Thymus (tissue), 11 donors: ENCODE measurements at regions not wholly inside any gene's neighbourhood (a gene's known extent, or its start where the extent isn't known, plus 50 kb on each side); places are given as distances from the start of the nearest gene placed in this dataset.
A peak's percentile ranks its signal among the peaks of the same experiment; 100 is the strongest.

ENCODE experiments used
- DNase-seq, 9 donors: peaks; one replicate each; pipeline ENCODE4 v3.0.0-alpha.2; 2013; ENCODE audit warnings: low spot score in 9 of 9, low read depth in 6 of 9, missing footprints in 1 of 9
- H3K27ac ChIP-seq, 2 donors: one replicate each; pipeline ENCODE4 v1.5.1; 2013; ENCODE audit warnings: control low read depth in 1 of 2, low read depth in 1 of 2, low read length in 1 of 2, mild to moderate bottlenecking in 1 of 2, moderate library complexity in 1 of 2
- H3K27me3 ChIP-seq, 2 donors: one replicate each; pipeline ENCODE4 v1.5.1; 2013; ENCODE audit warnings: low read length in 1 of 2; ENCODE audit not compliant: control insufficient read depth in 2 of 2, insufficient read depth in 1 of 2
- H3K36me3 ChIP-seq, 2 donors: one replicate each; pipeline ENCODE4 v1.5.1; 2013; ENCODE audit warnings: low read length in 1 of 2, mild to moderate bottlenecking in 1 of 2, moderate library complexity in 1 of 2; ENCODE audit not compliant: control insufficient read depth in 2 of 2, insufficient read depth in 2 of 2
- H3K4me1 ChIP-seq, 2 donors: one replicate each; pipeline ENCODE4 v1.5.1; 2013; ENCODE audit warnings: low read length in 2 of 2; ENCODE audit not compliant: control insufficient read depth in 2 of 2, insufficient read depth in 2 of 2
- H3K4me3 ChIP-seq, 2 donors: one replicate each; pipeline ENCODE4 v1.5.1; 2013; ENCODE audit warnings: low read length in 2 of 2, control low read depth in 1 of 2, mild to moderate bottlenecking in 1 of 2
- H3K9me3 ChIP-seq, 2 donors: one replicate each; pipeline ENCODE4 v1.5.1; 2013; ENCODE audit warnings: low read length in 1 of 2, mild to moderate bottlenecking in 1 of 2; ENCODE audit not compliant: control insufficient read depth in 2 of 2, insufficient read depth in 1 of 2
- WGBS: extraction: QIAGEN DNeasy Blood & Tissue Kit; methylation state at CpG from one replicate; pipeline ENCODE4 v1.1.7; 2013; 5-methylcytosine and 5-hydroxymethylcytosine counted together
- donor health status: healthy.

- H3K9me3 ChIP-seq = no peaks in the 10 kb centered on the region
- WGBS = 70% methylated on average over 1 of the region's 1 CpG
- H3K4me1 ChIP-seq = no peaks in the 10 kb centered on the region
- no peak for DNase-seq
- H3K27ac ChIP-seq = no peak overlapping the region
- no peaks in the 10 kb centered on the region for H3K27me3 ChIP-seq
- H3K4me3 ChIP-seq = no peak overlapping the region
- no peaks in the 10 kb centered on the region for H3K36me3 ChIP-seq
Measured at GRCh38 chr10:78515873-78516153, 482.1 kb downstream of the RPS24 start.

GRCh38 chr10:78516236-78516635 lies 482.6 kb downstream of the RPS24 start:
- WGBS = 98% methylated on average over 3 of the region's 3 CpGs
- Histone ChIP-seq H3K36me3 (no peaks in the 10 kb centered on the region), H3K27me3 (no peaks in the 10 kb centered on the region), H3K4me3 (no peak overlapping the region), H3K27ac (no peak overlapping the region), H3K4me1 (no peaks in the 10 kb centered on the region), H3K9me3 (no peaks in the 10 kb centered on the region)
- no peak for DNase-seq

- H3K4me3 ChIP-seq = no peak overlapping the region
- DNase-seq = no peak
- no peaks in the 10 kb centered on the region for H3K27me3 ChIP-seq
- H3K27ac ChIP-seq = no peak overlapping the region
- no peaks in the 10 kb centered on the region for H3K36me3 ChIP-seq
- no peaks in the 10 kb centered on the region for H3K9me3 ChIP-seq
- 96% methylated on average over 8 of the region's 8 CpGs for whole genome bisulfite sequencing
- no peaks in the 10 kb centered on the region for H3K4me1 ChIP-seq
Measured at GRCh38 chr10:78516756-78517155, 483.1 kb downstream of the RPS24 start.

GRCh38 chr10:78518224-78518623 lies 484.6 kb downstream of the RPS24 start:
- H3K4me3 ChIP-seq = no peak overlapping the region
- no peaks in the 10 kb centered on the region for H3K36me3 ChIP-seq
- H3K27ac ChIP-seq = no peak overlapping the region
- no peaks in the 10 kb centered on the region for H3K27me3 ChIP-seq
- no peaks in the 10 kb centered on the region for H3K4me1 ChIP-seq
- WGBS = 97% methylated on average over 5 of the region's 5 CpGs
- no peaks in the 10 kb centered on the region for H3K9me3 ChIP-seq
- DNase-seq = no peak

- peak in 5 of 9 donors; percentile 2 to 45 (median 16) for DNase-seq
- Histone ChIP-seq H3K4me3 (no peak overlapping the region), H3K9me3 (no peaks in the 10 kb centered on the region), H3K27me3 (no peaks in the 10 kb centered on the region), H3K27ac (no peak overlapping the region), H3K4me1 (no peaks in the 10 kb centered on the region), H3K36me3 (no peaks in the 10 kb centered on the region)
- 64% methylated on average over 4 of the region's 4 CpGs for WGBS
Measured at GRCh38 chr10:78520737-78521430, 487.2 kb downstream of the RPS24 start.

GRCh38 chr10:78523453-78523852 lies 489.8 kb downstream of the RPS24 start:
- Histone ChIP-seq H3K4me1 (no peaks in the 10 kb centered on the region), H3K9me3 (no peaks in the 10 kb centered on the region), H3K27ac (no peak overlapping the region), H3K36me3 (no peaks in the 10 kb centered on the region), H3K27me3 (no peaks in the 10 kb centered on the region), H3K4me3 (no peak overlapping the region)
- 97% methylated on average over 1 of the region's 1 CpG for WGBS
- DNase-seq = no peak

- no peaks in the 10 kb centered on the region for H3K9me3 ChIP-seq
- 91% methylated on average over 5 of the region's 5 CpGs for WGBS
- no peak overlapping the region for H3K27ac ChIP-seq
- DNase-seq = no peak
- no peaks in the 10 kb centered on the region for H3K4me1 ChIP-seq
- no peaks in the 10 kb centered on the region for H3K27me3 ChIP-seq
- no peaks in the 10 kb centered on the region for H3K36me3 ChIP-seq
- no peak overlapping the region for H3K4me3 ChIP-seq
Measured at GRCh38 chr10:78524342-78524741, 490.7 kb downstream of the RPS24 start.

GRCh38 chr10:78524941-78525340 lies 491.3 kb downstream of the RPS24 start:
- 98% methylated on average over 4 of the region's 4 CpGs for WGBS
- H3K9me3 ChIP-seq = no peaks in the 10 kb centered on the region
- H3K27ac ChIP-seq = no peak overlapping the region
- no peaks in the 10 kb centered on the region for H3K4me1 ChIP-seq
- H3K36me3 ChIP-seq = no peaks in the 10 kb centered on the region
- no peaks in the 10 kb centered on the region for H3K27me3 ChIP-seq
- H3K4me3 ChIP-seq = no peak overlapping the region
- no peak for DNase-seq

GRCh38 chr10:78526347-78526746 lies 492.7 kb downstream of the RPS24 start:
- DNase-seq = no peak
- Histone ChIP-seq H3K4me1 (no peaks in the 10 kb centered on the region), H3K27ac (no peak overlapping the region), H3K27me3 (no peaks in the 10 kb centered on the region), H3K36me3 (no peaks in the 10 kb centered on the region), H3K9me3 (no peaks in the 10 kb centered on the region), H3K4me3 (no peak overlapping the region)
- 95% methylated on average over 3 of the region's 3 CpGs for WGBS

- DNase-seq = no peak
- Histone ChIP-seq H3K9me3 (no peaks in the 10 kb centered on the region), H3K4me1 (no peaks in the 10 kb centered on the region), H3K4me3 (no peak overlapping the region), H3K27me3 (no peaks in the 10 kb centered on the region), H3K27ac (no peak overlapping the region), H3K36me3 (no peaks in the 10 kb centered on the region)
- WGBS = 92% methylated on average over 10 of the region's 10 CpGs
Measured at GRCh38 chr10:78527296-78527695, 493.6 kb downstream of the RPS24 start.
